Mucosa of descending colon (tissue), 3 donors: ENCODE measurements at regions not wholly inside any gene's neighbourhood (a gene's known extent, or its start where the extent isn't known, plus 50 kb on each side); places are given as distances from the start of the nearest gene placed in this dataset.

Experiments used
- ATAC-seq: fragments of 200-7000 bp; cut with Tn5 transposase; one replicate; pipeline ENCODE4 v1.9.1; 2020; ENCODE audit warnings: mild to moderate bottlenecking, moderate library complexity
- DNase-seq, 3 donors: peaks; one replicate each; pipeline ENCODE4 v3.0.0-alpha.2; 2020
- H3K36me3 ChIP-seq: fragments of 200-600 bp; one replicate; pipeline ENCODE4 v1.8.0; 2021; ENCODE audit warnings: low read depth, mild to moderate bottlenecking
- H3K4me1 ChIP-seq: fragments of 200-600 bp; one replicate; pipeline ENCODE4 v1.8.0; 2021; ENCODE audit warnings: low read depth, mild to moderate bottlenecking
- H3K4me3 ChIP-seq: fragments of 200-600 bp; one replicate; pipeline ENCODE4 v1.8.0; 2021; ENCODE audit warnings: mild to moderate bottlenecking
- H3K9me3 ChIP-seq: fragments of 200-600 bp; one replicate; pipeline ENCODE4 v1.8.0; 2021; ENCODE audit warnings: mild to moderate bottlenecking
- intact Hi-C, 2 donors: fragments of 100-400 bp; cut with DNase I in 1 of 2; cut with micrococcal nuclease in 1 of 2; formaldehyde crosslinking; loops; one replicate each; pipeline versions ENCODE4 v1.11.0 to v1.11.1; 2022; cut with DNase I, micrococcal nuclease
- TF ChIP-seq, protein P1 (sequence below): fragments of 200-600 bp; IDR thresholded peaks from one replicate; pipeline ENCODE4 v1.8.0; 2022; ENCODE audit warnings: antibody characterized with exemption, mild to moderate bottlenecking
- donor health status: DM: no; HTN: no; CAD: no; lungs with moderate emphysema.
- donor health status: DM: no; HTN: no; CAD: no.
- donor health status: DM: no; HTN: yes; CAD: no.

GRCh38 chr3:7913283-7913682 is 588.3 kb upstream of the LMCD1 start:
- ATAC-seq (no peak), DNase-seq (no peak)
- H3K4me3 ChIP-seq: no peak overlapping the region
- no peaks in the 10 kb centered on the region for H3K36me3 ChIP-seq
- intact Hi-C loops: no loop called here
- TF ChIP-seq, protein P1, sequence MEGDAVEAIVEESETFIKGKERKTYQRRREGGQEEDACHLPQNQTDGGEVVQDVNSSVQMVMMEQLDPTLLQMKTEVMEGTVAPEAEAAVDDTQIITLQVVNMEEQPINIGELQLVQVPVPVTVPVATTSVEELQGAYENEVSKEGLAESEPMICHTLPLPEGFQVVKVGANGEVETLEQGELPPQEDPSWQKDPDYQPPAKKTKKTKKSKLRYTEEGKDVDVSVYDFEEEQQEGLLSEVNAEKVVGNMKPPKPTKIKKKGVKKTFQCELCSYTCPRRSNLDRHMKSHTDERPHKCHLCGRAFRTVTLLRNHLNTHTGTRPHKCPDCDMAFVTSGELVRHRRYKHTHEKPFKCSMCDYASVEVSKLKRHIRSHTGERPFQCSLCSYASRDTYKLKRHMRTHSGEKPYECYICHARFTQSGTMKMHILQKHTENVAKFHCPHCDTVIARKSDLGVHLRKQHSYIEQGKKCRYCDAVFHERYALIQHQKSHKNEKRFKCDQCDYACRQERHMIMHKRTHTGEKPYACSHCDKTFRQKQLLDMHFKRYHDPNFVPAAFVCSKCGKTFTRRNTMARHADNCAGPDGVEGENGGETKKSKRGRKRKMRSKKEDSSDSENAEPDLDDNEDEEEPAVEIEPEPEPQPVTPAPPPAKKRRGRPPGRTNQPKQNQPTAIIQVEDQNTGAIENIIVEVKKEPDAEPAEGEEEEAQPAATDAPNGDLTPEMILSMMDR: no peak
- no peaks in the 10 kb centered on the region for H3K9me3 ChIP-seq
- no peaks in the 10 kb centered on the region for H3K4me1 ChIP-seq

- ATAC-seq (no peak), DNase-seq (no peak)
- intact Hi-C loops: no loop called here
- Histone ChIP-seq H3K4me1 (no peaks in the 10 kb centered on the region), H3K4me3 (no peak overlapping the region), H3K9me3 (no peaks in the 10 kb centered on the region), H3K36me3 (no peaks in the 10 kb centered on the region)
- TF ChIP-seq, protein P1: no peak
Measured at GRCh38 chr3:7915356-7915755, 586.3 kb upstream of the LMCD1 start.

- intact Hi-C loops: no loop called here
- no peak overlapping the region for H3K4me3 ChIP-seq
- DNase-seq (no peak), ATAC-seq (no peak)
- H3K9me3 ChIP-seq: no peaks in the 10 kb centered on the region
- no peaks in the 10 kb centered on the region for H3K36me3 ChIP-seq
- TF ChIP-seq, protein P1: no peak
- H3K4me1 ChIP-seq: no peaks in the 10 kb centered on the region
Measured at GRCh38 chr3:7917443-7918151, 584.0 kb upstream of the LMCD1 start.

DNA sequence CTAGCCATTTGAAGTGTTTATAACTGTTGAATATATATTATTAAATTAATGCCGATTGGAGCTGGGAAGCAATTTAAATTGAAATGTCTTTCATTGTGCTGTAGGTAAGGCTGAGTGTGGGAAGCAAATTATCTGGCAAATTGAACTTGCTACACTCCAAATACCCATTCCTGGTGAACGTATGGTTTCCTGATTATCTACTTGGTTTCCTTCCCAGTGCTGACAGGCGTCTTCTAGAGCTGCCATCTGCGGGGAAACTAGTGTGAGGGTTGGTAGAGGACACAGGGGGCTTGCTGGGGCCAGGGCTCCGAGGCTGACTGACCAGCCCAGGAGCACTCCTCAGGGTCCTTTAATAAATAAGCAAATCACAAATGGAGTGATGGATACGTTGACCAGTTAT is 581.4 kb upstream of the LMCD1 start:
- Histone ChIP-seq H3K9me3 (no peaks in the 10 kb centered on the region), H3K4me3 (no peak overlapping the region), H3K4me1 (peaks cover 9% of the 10 kb centered on the region), H3K36me3 (no peaks in the 10 kb centered on the region)
- intact Hi-C loops: no loop called here
- ATAC-seq (no peak), DNase-seq (no peak)
- TF ChIP-seq, protein P1: no peak

GRCh38 chr3:7924228-7924627 is 577.4 kb upstream of the LMCD1 start:
- intact Hi-C loops: no loop called here
- H3K9me3 ChIP-seq: no peaks in the 10 kb centered on the region
- DNase-seq (no peak), ATAC-seq (peak; percentile 53)
- H3K36me3 ChIP-seq: no peaks in the 10 kb centered on the region
- TF ChIP-seq, protein P1: no peak
- peaks cover 9% of the 10 kb centered on the region for H3K4me1 ChIP-seq
- H3K4me3 ChIP-seq: no peak overlapping the region

GRCh38 chr3:7927015-7927414 is 574.6 kb upstream of the LMCD1 start:
- Histone ChIP-seq H3K36me3 (no peaks in the 10 kb centered on the region), H3K4me3 (no peak overlapping the region), H3K4me1 (peaks cover 17% of the 10 kb centered on the region), H3K9me3 (no peaks in the 10 kb centered on the region)
- DNase-seq (no peak), ATAC-seq (no peak)
- TF ChIP-seq, protein P1: no peak
- intact Hi-C loops: no loop called here
